HG02571 (cell line): ENCODE measurements at regions not wholly inside any gene's neighbourhood (a gene's known extent, or its start where the extent isn't known, plus 50 kb on each side); places are given as distances from the start of the nearest gene placed in this dataset.
"Not testable (repeated sequence)": the region's sequence is repeated elsewhere in the genome, so short reads cannot be mapped to it uniquely, and the experiment has no call there.

Source experiments
- ATAC-seq: cut with Tn5 transposase; IDR thresholded peaks from one replicate; pipeline ENCODE4 v1.9.1; 2021; ENCODE audit warnings: mild to moderate bottlenecking, moderate library complexity; ENCODE audit not compliant: unreplicated experiment

- ATAC-seq, result no peak
These were observed 56.2 kb upstream of the TNPO1 start for GRCh38 chr5:72760259-72760658.

- ATAC-seq, result no peak
These were observed 63.6 kb upstream of the TNPO1 start for GRCh38 chr5:72752909-72753308.

- ATAC-seq, result no peak
These were observed 67.0 kb upstream of the TNPO1 start for GRCh38 chr5:72749362-72749997.

- ATAC-seq, result no peak
These were observed 68.6 kb upstream of the TNPO1 start for GRCh38 chr5:72747826-72748225.

GRCh38 chr5:72746736-72747135 is 69.7 kb upstream of the TNPO1 start:
- no peak for ATAC-seq

GRCh38 chr5:72744136-72744535 is 72.3 kb upstream of the TNPO1 start:
- ATAC-seq, result no peak

GRCh38 chr5:72741805-72742204 is 74.7 kb upstream of the TNPO1 start:
- no peak for ATAC-seq

- no peak for ATAC-seq
These were observed 82.7 kb upstream of the TNPO1 start for GRCh38 chr5:72733810-72734209.

GRCh38 chr5:72723581-72723980 is 92.9 kb upstream of the TNPO1 start:
- ATAC-seq, result no peak

- no peak for ATAC-seq
These were observed 93.5 kb upstream of the TNPO1 start for GRCh38 chr5:72722792-72723452.

- ATAC-seq, result no peak
These were observed 94.6 kb upstream of the TNPO1 start for GRCh38 chr5:72721844-72722243.

- ATAC-seq, result no peak
These were observed 96.3 kb upstream of the TNPO1 start for GRCh38 chr5:72720205-72720604.

GRCh38 chr5:72711351-72711750 is 105.1 kb upstream of the TNPO1 start:
- ATAC-seq, result no peak

- no peak for ATAC-seq
These were observed 107.1 kb upstream of the TNPO1 start for GRCh38 chr5:72709341-72709740.

- no peak for ATAC-seq
These were observed 111.3 kb upstream of the TNPO1 start for GRCh38 chr5:72705178-72705577.

GRCh38 chr5:72703876-72704275 is 112.6 kb upstream of the TNPO1 start:
- no peak for ATAC-seq

- no peak for ATAC-seq
These were observed 113.5 kb upstream of the TNPO1 start for GRCh38 chr5:72702881-72703434.

- not testable (repeated sequence) for ATAC-seq
These were observed 114.4 kb upstream of the TNPO1 start for GRCh38 chr5:72702105-72702504.

GRCh38 chr5:72698481-72698880 is 118.0 kb upstream of the TNPO1 start:
- no peak for ATAC-seq

GRCh38 chr5:72697622-72698021 is 118.8 kb upstream of the TNPO1 start:
- ATAC-seq, result no peak

- ATAC-seq, result no peak
These were observed 120.8 kb upstream of the TNPO1 start for GRCh38 chr5:72695659-72696058.

- no peak for ATAC-seq
These were observed 121.6 kb upstream of the TNPO1 start for GRCh38 chr5:72694856-72695255.
